ENCODE measurements at regions not wholly inside any gene's neighbourhood (a gene's known extent, or its start where the extent isn't known, plus 50 kb on each side); places are given as distances from the start of the nearest gene placed in this dataset.

GRCh38 chr17:79280010-79280409 lies 205.4 kb downstream of the ENGASE start:
- TF ChIP-seq CTCF (IDR thresholded peaks at IDR 0.05; ENCODE audit: low read depth, low read length) (no peak), MYC (IDR thresholded peaks at IDR 0.05; ENCODE audit: low read depth, low read length) (no peak)
